SK-N-SH treated with all-trans-retinoic acid at 6 μM for 48 hours (cell line): ENCODE measurements at regions not wholly inside any gene's neighbourhood (a gene's known extent, or its start where the extent isn't known, plus 50 kb on each side); places are given as distances from the start of the nearest gene placed in this dataset.

Source experiments
- ARNTL ChIP-seq: fragments of 450-650 bp; formaldehyde crosslinking; IDR thresholded peaks from 2 replicates; pipeline ENCODE4 v1.5.0; 2020; ENCODE audit warnings: low read depth, mild to moderate bottlenecking, moderate library complexity, borderline replicate concordance
- OSR1 ChIP-seq: fragments of 250-450 bp; sonication (Bioruptor Pico); IDR thresholded peaks from 2 replicates; pipeline ENCODE4 v1.8.0; 2022; ENCODE audit warnings: moderate library complexity, mild to moderate bottlenecking, inconsistent platforms
- PPARA ChIP-seq: fragments of 250-450 bp; sonication (Bioruptor Pico); IDR thresholded peaks from 2 replicates; pipeline ENCODE4 v1.5.0; 2020; ENCODE audit warnings: mild to moderate bottlenecking, borderline replicate concordance
- RARB ChIP-seq: fragments of 250-450 bp; sonication (Bioruptor Pico); IDR thresholded peaks from 2 replicates; pipeline ENCODE4 v1.8.0; 2021; ENCODE audit warnings: mild to moderate bottlenecking, moderate library complexity
- SNAI2 ChIP-seq: fragments of 250-450 bp; sonication (Bioruptor Pico); IDR thresholded peaks from 2 replicates; pipeline ENCODE4 v1.5.0; 2020; ENCODE audit warnings: mild to moderate bottlenecking, moderate library complexity
- TCF4 ChIP-seq: fragments of 250-450 bp; sonication (Bioruptor Pico); IDR thresholded peaks from 2 replicates; pipeline ENCODE4 v1.8.0; 2021; ENCODE audit warnings: mild to moderate bottlenecking, moderate library complexity, borderline replicate concordance
- ZC3H10 ChIP-seq: fragments of 250-450 bp; sonication (Bioruptor Pico); IDR thresholded peaks from 2 replicates; pipeline ENCODE4 v1.5.1; 2021; ENCODE audit warnings: mild to moderate bottlenecking, moderate library complexity
- ZFP3 ChIP-seq: fragments of 250-450 bp; sonication (Bioruptor Pico); IDR thresholded peaks from 2 replicates; pipeline ENCODE4 v1.5.0; 2020; ENCODE audit warnings: mild to moderate bottlenecking, moderate library complexity
- ZFP30 ChIP-seq: fragments of 450-650 bp; formaldehyde crosslinking; IDR thresholded peaks from 2 replicates; pipeline ENCODE4 v1.5.0; 2022; ENCODE audit warnings: mild to moderate bottlenecking, moderate library complexity
- ZNF70 ChIP-seq: fragments of 450-650 bp; formaldehyde crosslinking; IDR thresholded peaks from 2 replicates; pipeline ENCODE4 v1.5.0; 2020; ENCODE audit warnings: mild to moderate bottlenecking, moderate library complexity
- TF ChIP-seq, protein P1 (sequence below): fragments of 250-450 bp; sonication (Bioruptor Pico); IDR thresholded peaks from 2 replicates; pipeline ENCODE4 v1.8.0; 2020; ENCODE audit warnings: mild to moderate bottlenecking, moderate library complexity, borderline replicate concordance
- TF ChIP-seq, protein P2 (sequence below): fragments of 250-450 bp; sonication (Bioruptor Pico); IDR thresholded peaks from 2 replicates; pipeline ENCODE4 v1.5.1; 2020; ENCODE audit warnings: low read depth, mild to moderate bottlenecking, moderate library complexity
- TF ChIP-seq, protein P3 (sequence below): fragments of 250-450 bp; sonication (Bioruptor Pico); IDR thresholded peaks from 2 replicates; pipeline ENCODE4 v1.8.0; 2021; ENCODE audit warnings: low read depth, mild to moderate bottlenecking, moderate library complexity, borderline replicate concordance
- TF ChIP-seq, protein P4 (sequence below): fragments of 250-450 bp; sonication (Bioruptor Pico); IDR thresholded peaks from 2 replicates; pipeline ENCODE4 v1.5.1; 2021; ENCODE audit warnings: mild to moderate bottlenecking, moderate library complexity

DNA sequence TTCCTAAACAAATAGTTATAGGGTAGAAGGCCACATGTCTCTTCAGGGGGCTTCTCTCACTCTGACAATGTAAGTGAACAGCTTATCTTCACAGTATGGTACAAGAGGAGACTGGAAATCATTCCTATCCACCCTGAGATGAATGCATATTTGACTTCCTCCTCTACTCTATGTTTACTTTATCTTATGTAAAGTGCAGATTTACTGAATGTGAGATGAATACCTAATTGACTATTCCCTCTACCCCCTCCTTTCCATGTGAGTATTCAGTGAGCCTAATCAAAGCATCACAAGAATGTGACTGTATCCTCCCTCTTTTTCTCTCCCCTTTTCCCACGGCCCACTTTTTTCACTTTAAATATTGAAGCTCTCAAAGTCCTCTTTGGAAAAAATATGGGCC is 132.5 kb downstream of the BACH1 start:
- TF ChIP-seq ZNF70 (no peak), RARB (CRISPR knock-in tag) (no peak), ZC3H10 (CRISPR knock-in tag) (no peak), TCF4 (CRISPR knock-in tag) (no peak), ARNTL (CRISPR knock-in tag) (no peak), ZFP3 (CRISPR knock-in tag) (no peak), SNAI2 (CRISPR knock-in tag) (no peak), OSR1 (CRISPR knock-in tag) (no peak), PPARA (no peak), ZFP30 (CRISPR knock-in tag) (no peak)
- TF ChIP-seq, protein P1, sequence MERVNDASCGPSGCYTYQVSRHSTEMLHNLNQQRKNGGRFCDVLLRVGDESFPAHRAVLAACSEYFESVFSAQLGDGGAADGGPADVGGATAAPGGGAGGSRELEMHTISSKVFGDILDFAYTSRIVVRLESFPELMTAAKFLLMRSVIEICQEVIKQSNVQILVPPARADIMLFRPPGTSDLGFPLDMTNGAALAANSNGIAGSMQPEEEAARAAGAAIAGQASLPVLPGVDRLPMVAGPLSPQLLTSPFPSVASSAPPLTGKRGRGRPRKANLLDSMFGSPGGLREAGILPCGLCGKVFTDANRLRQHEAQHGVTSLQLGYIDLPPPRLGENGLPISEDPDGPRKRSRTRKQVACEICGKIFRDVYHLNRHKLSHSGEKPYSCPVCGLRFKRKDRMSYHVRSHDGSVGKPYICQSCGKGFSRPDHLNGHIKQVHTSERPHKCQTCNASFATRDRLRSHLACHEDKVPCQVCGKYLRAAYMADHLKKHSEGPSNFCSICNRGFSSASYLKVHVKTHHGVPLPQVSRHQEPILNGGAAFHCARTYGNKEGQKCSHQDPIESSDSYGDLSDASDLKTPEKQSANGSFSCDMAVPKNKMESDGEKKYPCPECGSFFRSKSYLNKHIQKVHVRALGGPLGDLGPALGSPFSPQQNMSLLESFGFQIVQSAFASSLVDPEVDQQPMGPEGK (CRISPR knock-in tag) = no peak
- TF ChIP-seq, protein P2, sequence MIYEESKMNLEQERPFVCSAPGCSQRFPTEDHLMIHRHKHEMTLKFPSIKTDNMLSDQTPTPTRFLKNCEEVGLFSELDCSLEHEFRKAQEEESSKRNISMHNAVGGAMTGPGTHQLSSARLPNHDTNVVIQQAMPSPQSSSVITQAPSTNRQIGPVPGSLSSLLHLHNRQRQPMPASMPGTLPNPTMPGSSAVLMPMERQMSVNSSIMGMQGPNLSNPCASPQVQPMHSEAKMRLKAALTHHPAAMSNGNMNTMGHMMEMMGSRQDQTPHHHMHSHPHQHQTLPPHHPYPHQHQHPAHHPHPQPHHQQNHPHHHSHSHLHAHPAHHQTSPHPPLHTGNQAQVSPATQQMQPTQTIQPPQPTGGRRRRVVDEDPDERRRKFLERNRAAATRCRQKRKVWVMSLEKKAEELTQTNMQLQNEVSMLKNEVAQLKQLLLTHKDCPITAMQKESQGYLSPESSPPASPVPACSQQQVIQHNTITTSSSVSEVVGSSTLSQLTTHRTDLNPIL (CRISPR knock-in tag) = no peak
- TF ChIP-seq, protein P3, sequence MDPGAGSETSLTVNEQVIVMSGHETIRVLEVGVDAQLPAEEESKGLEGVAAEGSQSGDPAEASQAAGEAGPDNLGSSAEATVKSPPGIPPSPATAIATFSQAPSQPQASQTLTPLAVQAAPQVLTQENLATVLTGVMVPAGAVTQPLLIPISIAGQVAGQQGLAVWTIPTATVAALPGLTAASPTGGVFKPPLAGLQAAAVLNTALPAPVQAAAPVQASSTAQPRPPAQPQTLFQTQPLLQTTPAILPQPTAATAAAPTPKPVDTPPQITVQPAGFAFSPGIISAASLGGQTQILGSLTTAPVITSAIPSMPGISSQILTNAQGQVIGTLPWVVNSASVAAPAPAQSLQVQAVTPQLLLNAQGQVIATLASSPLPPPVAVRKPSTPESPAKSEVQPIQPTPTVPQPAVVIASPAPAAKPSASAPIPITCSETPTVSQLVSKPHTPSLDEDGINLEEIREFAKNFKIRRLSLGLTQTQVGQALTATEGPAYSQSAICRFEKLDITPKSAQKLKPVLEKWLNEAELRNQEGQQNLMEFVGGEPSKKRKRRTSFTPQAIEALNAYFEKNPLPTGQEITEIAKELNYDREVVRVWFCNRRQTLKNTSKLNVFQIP (CRISPR knock-in tag) = no peak
- TF ChIP-seq, protein P4, sequence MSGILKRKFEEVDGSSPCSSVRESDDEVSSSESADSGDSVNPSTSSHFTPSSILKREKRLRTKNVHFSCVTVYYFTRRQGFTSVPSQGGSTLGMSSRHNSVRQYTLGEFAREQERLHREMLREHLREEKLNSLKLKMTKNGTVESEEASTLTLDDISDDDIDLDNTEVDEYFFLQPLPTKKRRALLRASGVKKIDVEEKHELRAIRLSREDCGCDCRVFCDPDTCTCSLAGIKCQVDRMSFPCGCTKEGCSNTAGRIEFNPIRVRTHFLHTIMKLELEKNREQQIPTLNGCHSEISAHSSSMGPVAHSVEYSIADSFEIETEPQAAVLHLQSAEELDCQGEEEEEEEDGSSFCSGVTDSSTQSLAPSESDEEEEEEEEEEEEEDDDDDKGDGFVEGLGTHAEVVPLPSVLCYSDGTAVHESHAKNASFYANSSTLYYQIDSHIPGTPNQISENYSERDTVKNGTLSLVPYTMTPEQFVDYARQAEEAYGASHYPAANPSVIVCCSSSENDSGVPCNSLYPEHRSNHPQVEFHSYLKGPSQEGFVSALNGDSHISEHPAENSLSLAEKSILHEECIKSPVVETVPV (CRISPR knock-in tag) = no peak
